NCI-H526 (cell line): ENCODE measurements at regions not wholly inside any gene's neighbourhood (a gene's known extent, or its start where the extent isn't known, plus 50 kb on each side); places are given as distances from the start of the nearest gene placed in this dataset.

ENCODE experiments used
- DNase-seq, 2 experiments: peaks; one replicate each; lab custom pipeline; 2025; lab: John Stamatoyannopoulos, UW

GRCh38 chr2:119104414-119104813, 54.1 kb downstream of the C1QL2 start:
- DNase-seq = no peak

- DNase-seq = no peak
Measured at GRCh38 chr2:119102964-119103363, 55.6 kb downstream of the C1QL2 start.

GRCh38 chr2:119088416-119088815, 70.1 kb downstream of the C1QL2 start:
- DNase-seq = no peak

- no peak for DNase-seq
Measured at GRCh38 chr2:119086327-119086726, 72.2 kb downstream of the C1QL2 start.

GRCh38 chr2:119085613-119086012, 72.9 kb downstream of the C1QL2 start:
- no peak for DNase-seq

GRCh38 chr2:119083416-119083815, 75.1 kb downstream of the C1QL2 start:
- no peak for DNase-seq

- no peak for DNase-seq
Measured at GRCh38 chr2:119082821-119083400, 75.6 kb downstream of the C1QL2 start.

GRCh38 chr2:119078796-119079195, 79.8 kb downstream of the C1QL2 start:
- no peak for DNase-seq

GRCh38 chr2:119076713-119077112, 81.8 kb downstream of the C1QL2 start:
- no peak for DNase-seq

GRCh38 chr2:119073213-119073612, 85.3 kb downstream of the C1QL2 start:
- DNase-seq = no peak

- DNase-seq = no peak
Measured at GRCh38 chr2:119071476-119071875, 87.1 kb downstream of the C1QL2 start.

- no peak for DNase-seq
Measured at GRCh38 chr2:119069781-119070180, 88.8 kb downstream of the C1QL2 start.

- DNase-seq = no peak
Measured at GRCh38 chr2:119068154-119068725, 90.3 kb downstream of the C1QL2 start.

- DNase-seq = no peak
Measured at GRCh38 chr2:119066272-119066804, 92.2 kb downstream of the C1QL2 start.

- no peak for DNase-seq
Measured at GRCh38 chr2:119065146-119065545, 93.4 kb downstream of the C1QL2 start.

- DNase-seq = no peak
Measured at GRCh38 chr2:119064567-119064966, 94.0 kb downstream of the C1QL2 start.

GRCh38 chr2:119063177-119063576, 95.4 kb downstream of the C1QL2 start:
- no peak for DNase-seq

GRCh38 chr2:119062652-119063051, 95.9 kb downstream of the C1QL2 start:
- DNase-seq = no peak

GRCh38 chr2:119062179-119062578, 96.4 kb downstream of the C1QL2 start:
- DNase-seq = no peak

- DNase-seq = no peak
Measured at GRCh38 chr2:119059940-119060339, 98.6 kb downstream of the C1QL2 start.

GRCh38 chr2:119059287-119059686, 99.3 kb downstream of the C1QL2 start:
- DNase-seq = no peak

GRCh38 chr2:119053700-119054436, 104.7 kb downstream of the C1QL2 start:
- no peak for DNase-seq

- DNase-seq = no peak
Measured at GRCh38 chr2:119051263-119051662, 107.3 kb downstream of the C1QL2 start.
